ENCODE measurements at regions not wholly inside any gene's neighbourhood (a gene's known extent, or its start where the extent isn't known, plus 50 kb on each side); places are given as distances from the start of the nearest gene placed in this dataset.

DNA sequence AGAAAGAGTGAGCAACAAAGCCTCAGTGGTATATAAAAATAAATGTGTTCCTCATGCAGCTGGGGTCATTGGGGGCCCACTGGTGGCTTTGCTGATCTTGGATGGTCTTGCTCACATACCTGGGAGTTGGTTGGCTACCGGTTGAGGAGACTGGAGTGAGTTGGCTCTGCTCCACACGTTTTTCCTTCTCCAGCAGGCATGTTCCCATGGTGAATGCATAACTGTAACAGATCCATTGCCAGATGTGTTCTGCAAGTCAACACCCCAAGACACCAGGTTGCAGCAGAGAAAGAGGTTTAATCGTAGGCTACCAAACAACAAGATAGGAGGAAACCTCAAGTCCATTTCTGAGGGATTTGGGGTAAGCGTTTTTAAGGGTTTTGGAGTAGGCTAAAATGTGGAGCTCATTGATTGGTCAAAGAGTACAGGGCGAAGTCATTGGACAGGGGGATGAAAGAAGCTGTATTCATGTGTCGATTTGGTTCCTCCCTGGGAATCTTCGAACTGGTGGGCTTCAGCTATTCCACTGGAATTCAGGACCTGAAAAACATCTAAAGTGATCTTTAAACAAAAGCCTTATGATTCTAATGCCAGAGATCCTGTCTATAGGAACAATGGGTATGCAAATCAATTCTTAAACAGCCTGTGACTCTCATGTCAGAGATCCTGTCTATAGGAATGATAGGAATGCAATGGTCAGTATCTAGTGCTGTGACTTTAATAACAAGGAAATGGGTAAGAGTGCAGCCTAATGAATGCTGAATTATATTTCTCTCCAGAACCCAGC, 467.5 kb upstream of the C16orf82 start:
- intact Hi-C loops (cut with micrococcal nuclease; ENCODE audit: unreplicated experiment), result no loop called here
- Histone ChIP-seq H3K27me3 (replicated peaks; ENCODE audit: control insufficient read depth, insufficient read depth, low read length) (no peaks in the 10 kb centered on the region; the same call in 1 of the 2 replicates), H3K9me3 (no peaks in the 10 kb centered on the region), H3K4me3 (ENCODE audit: low read depth, low read length) (no peak overlapping the region), H3K36me3 (ENCODE audit: control insufficient read depth, insufficient read depth, low read length) (no peaks in the 10 kb centered on the region), H3K4me1 (peaks cover 22% of the 10 kb centered on the region)
- TF ChIP-seq, protein P1, sequence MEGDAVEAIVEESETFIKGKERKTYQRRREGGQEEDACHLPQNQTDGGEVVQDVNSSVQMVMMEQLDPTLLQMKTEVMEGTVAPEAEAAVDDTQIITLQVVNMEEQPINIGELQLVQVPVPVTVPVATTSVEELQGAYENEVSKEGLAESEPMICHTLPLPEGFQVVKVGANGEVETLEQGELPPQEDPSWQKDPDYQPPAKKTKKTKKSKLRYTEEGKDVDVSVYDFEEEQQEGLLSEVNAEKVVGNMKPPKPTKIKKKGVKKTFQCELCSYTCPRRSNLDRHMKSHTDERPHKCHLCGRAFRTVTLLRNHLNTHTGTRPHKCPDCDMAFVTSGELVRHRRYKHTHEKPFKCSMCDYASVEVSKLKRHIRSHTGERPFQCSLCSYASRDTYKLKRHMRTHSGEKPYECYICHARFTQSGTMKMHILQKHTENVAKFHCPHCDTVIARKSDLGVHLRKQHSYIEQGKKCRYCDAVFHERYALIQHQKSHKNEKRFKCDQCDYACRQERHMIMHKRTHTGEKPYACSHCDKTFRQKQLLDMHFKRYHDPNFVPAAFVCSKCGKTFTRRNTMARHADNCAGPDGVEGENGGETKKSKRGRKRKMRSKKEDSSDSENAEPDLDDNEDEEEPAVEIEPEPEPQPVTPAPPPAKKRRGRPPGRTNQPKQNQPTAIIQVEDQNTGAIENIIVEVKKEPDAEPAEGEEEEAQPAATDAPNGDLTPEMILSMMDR (IDR thresholded peaks at IDR 0.05; ENCODE audit: insufficient read depth in 1 of 2, low read depth in 1 of 2, low read length in 1 of 2, severe bottlenecking in 1 of 2, unreplicated experiment in 1 of 2), result no peak
- no peak for DNase-seq
- Mint-ChIP-seq H3K27me3 (ENCODE audit: insufficient read depth, unreplicated experiment) (no peaks in the 10 kb centered on the region), H3K4me3 (ENCODE audit: unreplicated experiment) (no peak overlapping the region), H3K36me3 (ENCODE audit: insufficient read depth, unreplicated experiment) (no peaks in the 10 kb centered on the region), H3K9me3 (ENCODE audit: unreplicated experiment) (no peaks in the 10 kb centered on the region), H3K27ac (ENCODE audit: unreplicated experiment) (no peak overlapping the region), H3K4me1 (ENCODE audit: low read depth, unreplicated experiment) (peaks cover 24% of the 10 kb centered on the region)
- BruUV-seq (replicated peaks), result no TSS peak
- ChIA-PET POLR2A (no interaction called here), CTCF (no interaction called here)

DNA sequence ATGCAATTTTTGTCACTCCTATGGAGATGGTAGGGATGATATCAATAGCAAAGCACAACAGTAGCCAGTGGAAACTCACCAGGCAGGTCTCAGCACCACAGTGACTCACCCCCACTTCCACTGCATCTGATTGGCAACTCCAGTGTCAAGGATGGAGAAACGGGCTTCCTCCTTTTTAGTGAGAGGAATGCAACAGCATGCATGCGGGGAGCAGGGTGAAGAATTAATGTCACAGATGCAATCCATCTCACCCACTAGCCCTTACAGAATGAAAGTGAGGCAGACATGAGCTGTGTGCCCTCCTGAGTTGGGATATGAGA, 467.0 kb upstream of the C16orf82 start:
- Histone ChIP-seq H3K36me3 (ENCODE audit: control insufficient read depth, insufficient read depth, low read length) (no peaks in the 10 kb centered on the region), H3K9me3 (no peaks in the 10 kb centered on the region), H3K27me3 (replicated peaks; ENCODE audit: control insufficient read depth, insufficient read depth, low read length) (no peaks in the 10 kb centered on the region), H3K4me1 (peaks cover 22% of the 10 kb centered on the region), H3K4me3 (ENCODE audit: low read depth, low read length) (no peak overlapping the region)
- Mint-ChIP-seq H3K36me3 (ENCODE audit: insufficient read depth, unreplicated experiment) (no peaks in the 10 kb centered on the region), H3K9me3 (ENCODE audit: unreplicated experiment) (no peaks in the 10 kb centered on the region), H3K27me3 (ENCODE audit: insufficient read depth, unreplicated experiment) (no peaks in the 10 kb centered on the region), H3K27ac (ENCODE audit: unreplicated experiment) (no peak overlapping the region), H3K4me1 (ENCODE audit: low read depth, unreplicated experiment) (peaks cover 27% of the 10 kb centered on the region), H3K4me3 (ENCODE audit: unreplicated experiment) (no peak overlapping the region)
- ChIA-PET POLR2A (no interaction called here), CTCF (no interaction called here)
- TF ChIP-seq, protein P1 (IDR thresholded peaks at IDR 0.05; ENCODE audit: insufficient read depth in 1 of 2, low read depth in 1 of 2, low read length in 1 of 2, severe bottlenecking in 1 of 2, unreplicated experiment in 1 of 2), result no peak
- intact Hi-C loops (cut with micrococcal nuclease; ENCODE audit: unreplicated experiment), result no loop called here
- no peak for DNase-seq
- BruUV-seq (replicated peaks), result no TSS peak

DNA sequence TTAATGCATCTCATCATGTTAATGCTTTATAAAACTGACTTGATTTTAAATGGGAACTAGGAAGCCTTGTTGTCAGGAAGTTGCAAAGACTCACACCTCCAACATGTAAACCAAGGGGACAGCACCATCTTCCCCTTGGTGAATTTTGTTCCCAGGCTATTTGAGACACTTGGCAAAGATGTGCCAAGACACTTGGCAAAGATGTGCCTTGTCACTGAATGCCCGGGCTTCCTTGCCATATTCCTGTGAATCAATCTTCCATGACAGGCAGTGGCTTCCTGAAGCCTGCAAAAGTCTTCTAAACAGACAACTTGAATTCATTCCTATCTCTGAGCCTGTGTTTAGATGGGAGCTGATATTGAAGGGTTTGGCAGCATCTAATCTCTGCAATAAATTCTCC, 465.4 kb upstream of the C16orf82 start:
- Mint-ChIP-seq H3K4me1 (ENCODE audit: low read depth, unreplicated experiment) (peaks cover 27% of the 10 kb centered on the region), H3K9me3 (ENCODE audit: unreplicated experiment) (no peaks in the 10 kb centered on the region), H3K36me3 (ENCODE audit: insufficient read depth, unreplicated experiment) (no peaks in the 10 kb centered on the region), H3K4me3 (ENCODE audit: unreplicated experiment) (no peak overlapping the region), H3K27me3 (ENCODE audit: insufficient read depth, unreplicated experiment) (no peaks in the 10 kb centered on the region), H3K27ac (ENCODE audit: unreplicated experiment) (no peak overlapping the region)
- Histone ChIP-seq H3K4me1 (peaks cover 22% of the 10 kb centered on the region), H3K36me3 (ENCODE audit: control insufficient read depth, insufficient read depth, low read length) (no peaks in the 10 kb centered on the region), H3K27me3 (replicated peaks; ENCODE audit: control insufficient read depth, insufficient read depth, low read length) (no peaks in the 10 kb centered on the region), H3K4me3 (ENCODE audit: low read depth, low read length) (no peak overlapping the region), H3K9me3 (no peaks in the 10 kb centered on the region)
- ChIA-PET POLR2A (no interaction called here), CTCF (no interaction called here)
- TF ChIP-seq, protein P1 (IDR thresholded peaks at IDR 0.05; ENCODE audit: insufficient read depth in 1 of 2, low read depth in 1 of 2, low read length in 1 of 2, severe bottlenecking in 1 of 2, unreplicated experiment in 1 of 2), result no peak
- no TSS peak for BruUV-seq (replicated peaks)
- intact Hi-C loops (cut with micrococcal nuclease; ENCODE audit: unreplicated experiment), result no loop called here
- DNase-seq, result no peak
